Limb (tissue), 2 donors: ENCODE measurements at regions not wholly inside any gene's neighbourhood (a gene's known extent, or its start where the extent isn't known, plus 50 kb on each side); places are given as distances from the start of the nearest gene placed in this dataset.
A peak's percentile ranks its signal among the peaks of the same experiment; 100 is the strongest.
"Not testable (repeated sequence)": the region's sequence is repeated elsewhere in the genome, so short reads cannot be mapped to it uniquely, and the experiment has no call there.

ENCODE experiments used
- DNase-seq, 2 donors: peaks; one replicate each; pipeline ENCODE4 v3.0.0-alpha.2; 2016; ENCODE audit errors: extremely low spot score in 2 of 2

GRCh38 chr4:120200573-120201110 lies 134.0 kb upstream of the MAD2L1 start:
- DNase-seq, result not testable (repeated sequence)

- DNase-seq, result no peak
Observed at GRCh38 chr4:120198411-120198810, 131.8 kb upstream of the MAD2L1 start.

GRCh38 chr4:120177603-120178002 lies 111.0 kb upstream of the MAD2L1 start:
- DNase-seq, result no peak

GRCh38 chr4:120175272-120175671 lies 108.6 kb upstream of the MAD2L1 start:
- DNase-seq, result no peak

GRCh38 chr4:120163895-120164294 lies 97.2 kb upstream of the MAD2L1 start:
- DNase-seq, result no peak

- no peak for DNase-seq
Observed at GRCh38 chr4:120158841-120159463, 92.3 kb upstream of the MAD2L1 start.

GRCh38 chr4:120158046-120158445 lies 91.4 kb upstream of the MAD2L1 start:
- DNase-seq, result no peak

- DNase-seq, result peak in 1 of 2 donors; percentile 78
Observed at GRCh38 chr4:120156120-120156718, 89.6 kb upstream of the MAD2L1 start.

- no peak for DNase-seq
Observed at GRCh38 chr4:120155287-120155686, 88.6 kb upstream of the MAD2L1 start.

GRCh38 chr4:120144634-120145033 lies 78.0 kb upstream of the MAD2L1 start:
- DNase-seq, result no peak

- DNase-seq, result no peak
Observed at GRCh38 chr4:120144041-120144440, 77.4 kb upstream of the MAD2L1 start.

- DNase-seq, result no peak
Observed at GRCh38 chr4:120139392-120139791, 72.7 kb upstream of the MAD2L1 start.

- no peak for DNase-seq
Observed at GRCh38 chr4:120132935-120133334, 66.3 kb upstream of the MAD2L1 start.

- DNase-seq, result no peak
Observed at GRCh38 chr4:120130786-120131185, 64.1 kb upstream of the MAD2L1 start.
